HepG2 (cell line): ENCODE measurements at regions not wholly inside any gene's neighbourhood (a gene's known extent, or its start where the extent isn't known, plus 50 kb on each side); places are given as distances from the start of the nearest gene placed in this dataset.
A peak's percentile ranks its signal among the peaks of the same experiment; 100 is the strongest.

ENCODE experiments used
- AGO1 ChIP-seq: fragments of 200-400 bp; formaldehyde crosslinking; IDR thresholded peaks from 2 replicates; pipeline ENCODE4 v1.6.1; 2017; ENCODE audit warnings: mild to moderate bottlenecking, low read depth, low read length, moderate library complexity; ENCODE audit not compliant: poor library complexity, severe bottlenecking
- AKAP8 ChIP-seq: sonication (generic); formaldehyde crosslinking; IDR thresholded peaks from 2 replicates; pipeline ENCODE4 v1.5.1; 2020; ENCODE audit warnings: mild to moderate bottlenecking, missing genetic modification reagents
- ATRX ChIP-seq: sonication (generic); formaldehyde crosslinking; IDR thresholded peaks from 2 replicates; pipeline ENCODE4 v1.4.0; 2020; ENCODE audit warnings: missing genetic modification reagents, borderline replicate concordance
- HDAC1 ChIP-seq: sonication (generic); formaldehyde crosslinking; IDR thresholded peaks from 2 replicates; pipeline ENCODE4 v1.5.1; 2020; ENCODE audit warnings: mild to moderate bottlenecking, missing genetic modification reagents
- HOXA3 ChIP-seq: sonication (generic); formaldehyde crosslinking; IDR thresholded peaks from 2 replicates; pipeline ENCODE4 v1.5.0; 2020; ENCODE audit warnings: missing genetic modification reagents
- KLF6 ChIP-seq: IDR thresholded peaks from 2 replicates; pipeline ENCODE4 v1.8.0; 2016; ENCODE audit warnings: missing biosample characterization, missing genetic modification reagents
- NCOA2 ChIP-seq: sonication (generic); formaldehyde crosslinking; IDR thresholded peaks from 2 replicates; pipeline ENCODE4 v1.8.0; 2022; ENCODE audit warnings: inconsistent platforms
- RXRA ChIP-seq: sonication (generic); formaldehyde crosslinking; IDR thresholded peaks from 2 replicates; pipeline ENCODE4 v1.5.1; 2020; ENCODE audit warnings: missing genetic modification reagents
- SP2 ChIP-seq: sonication (generic); formaldehyde crosslinking; IDR thresholded peaks from 2 replicates; pipeline ENCODE4 v1.5.1; 2020; ENCODE audit warnings: mild to moderate bottlenecking, missing genetic modification reagents
- SRSF9 ChIP-seq: fragments of 200-400 bp; formaldehyde crosslinking; IDR thresholded peaks from 2 replicates; pipeline ENCODE4 v1.6.1; 2018; ENCODE audit warnings: borderline replicate concordance, mild to moderate bottlenecking, low read depth, low read length; ENCODE audit not compliant: insufficient read depth, poor library complexity, severe bottlenecking
- ZBTB42 ChIP-seq: sonication (generic); formaldehyde crosslinking; IDR thresholded peaks from 2 replicates; pipeline ENCODE4 v1.5.0; 2020; ENCODE audit warnings: mild to moderate bottlenecking, missing genetic modification reagents
- ZMAT3 ChIP-seq: sonication (generic); formaldehyde crosslinking; conservative IDR thresholded peaks from 2 replicates; pipeline ENCODE4 v1.7.0; 2021; ENCODE audit warnings: missing genetic modification reagents
- ZNF136 ChIP-seq: sonication (generic); formaldehyde crosslinking; IDR thresholded peaks from 2 replicates; pipeline ENCODE4 v1.8.1; 2022; ENCODE audit warnings: low read depth, mild to moderate bottlenecking, moderate library complexity, missing genetic modification reagents
- ZNF205 ChIP-seq: IDR thresholded peaks from 2 replicates; pipeline ENCODE4 v1.6.1; 2018; ENCODE audit warnings: missing biosample characterization, missing genetic modification reagents
- ZNF550 ChIP-seq: sonication (generic); formaldehyde crosslinking; IDR thresholded peaks from 2 replicates; pipeline ENCODE4 v1.4.0; 2020; ENCODE audit warnings: mild to moderate bottlenecking, missing genetic modification reagents, borderline replicate concordance
- ZNF839 ChIP-seq: sonication (generic); formaldehyde crosslinking; IDR thresholded peaks from 2 replicates; pipeline ENCODE4 v1.4.0; 2020; ENCODE audit warnings: missing genetic modification reagents, mild to moderate bottlenecking, borderline replicate concordance
- TF ChIP-seq, protein P1 (sequence below): sonication (generic); formaldehyde crosslinking; IDR thresholded peaks from one replicate; pipeline ENCODE4 v1.5.1; 2020; ENCODE audit warnings: mild to moderate bottlenecking, missing genetic modification reagents; ENCODE audit errors: not compliant biosample characterization
- TF ChIP-seq, protein P2 (sequence below): sonication (generic); formaldehyde crosslinking; IDR thresholded peaks from 2 replicates; pipeline ENCODE4 v1.4.0; 2020; ENCODE audit warnings: missing genetic modification reagents, borderline replicate concordance
- TF ChIP-seq, protein P3 (sequence below): sonication (generic); formaldehyde crosslinking; IDR thresholded peaks from 2 replicates; pipeline ENCODE4 v1.5.0; 2020; ENCODE audit warnings: mild to moderate bottlenecking, missing genetic modification reagents, moderate library complexity

DNA sequence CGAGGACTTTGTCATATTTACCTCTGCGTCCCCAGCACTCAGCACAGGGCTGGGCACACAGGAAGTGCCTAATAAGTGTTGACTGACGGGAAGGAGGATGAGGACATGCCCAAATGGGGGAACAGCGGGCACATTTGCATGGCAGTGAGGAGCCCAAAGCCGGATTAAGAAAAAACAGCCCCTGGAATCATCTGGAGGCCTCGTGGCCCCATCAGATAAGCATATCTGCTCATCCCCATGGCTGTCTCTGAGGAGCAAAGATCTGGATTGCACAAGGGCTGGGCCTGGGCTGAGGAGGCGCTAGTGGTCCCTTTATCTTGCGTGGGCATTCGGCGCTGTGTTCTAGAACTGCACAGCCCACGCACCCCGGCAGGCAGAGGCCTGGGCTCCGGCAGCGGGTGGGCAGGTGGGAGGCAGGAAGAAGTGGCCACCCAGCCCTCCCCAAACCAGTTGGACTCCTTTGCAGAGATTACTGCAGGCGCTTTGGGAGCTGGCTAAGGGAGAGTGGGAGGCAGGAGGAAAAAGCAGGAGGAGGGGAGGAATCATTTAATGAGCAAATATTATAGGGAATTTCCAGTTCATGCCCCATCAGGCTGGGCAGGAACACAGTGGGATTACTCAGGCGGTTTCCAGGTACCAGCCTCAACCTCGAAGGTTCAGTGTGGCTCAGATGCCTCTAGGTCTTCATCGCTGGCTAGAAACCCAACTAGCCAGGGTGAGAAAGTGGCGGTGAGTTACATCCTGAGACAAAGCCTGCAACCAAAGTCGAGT, 108.1 kb downstream of the CEBPB start (continued):
- TF ChIP-seq, protein P1, sequence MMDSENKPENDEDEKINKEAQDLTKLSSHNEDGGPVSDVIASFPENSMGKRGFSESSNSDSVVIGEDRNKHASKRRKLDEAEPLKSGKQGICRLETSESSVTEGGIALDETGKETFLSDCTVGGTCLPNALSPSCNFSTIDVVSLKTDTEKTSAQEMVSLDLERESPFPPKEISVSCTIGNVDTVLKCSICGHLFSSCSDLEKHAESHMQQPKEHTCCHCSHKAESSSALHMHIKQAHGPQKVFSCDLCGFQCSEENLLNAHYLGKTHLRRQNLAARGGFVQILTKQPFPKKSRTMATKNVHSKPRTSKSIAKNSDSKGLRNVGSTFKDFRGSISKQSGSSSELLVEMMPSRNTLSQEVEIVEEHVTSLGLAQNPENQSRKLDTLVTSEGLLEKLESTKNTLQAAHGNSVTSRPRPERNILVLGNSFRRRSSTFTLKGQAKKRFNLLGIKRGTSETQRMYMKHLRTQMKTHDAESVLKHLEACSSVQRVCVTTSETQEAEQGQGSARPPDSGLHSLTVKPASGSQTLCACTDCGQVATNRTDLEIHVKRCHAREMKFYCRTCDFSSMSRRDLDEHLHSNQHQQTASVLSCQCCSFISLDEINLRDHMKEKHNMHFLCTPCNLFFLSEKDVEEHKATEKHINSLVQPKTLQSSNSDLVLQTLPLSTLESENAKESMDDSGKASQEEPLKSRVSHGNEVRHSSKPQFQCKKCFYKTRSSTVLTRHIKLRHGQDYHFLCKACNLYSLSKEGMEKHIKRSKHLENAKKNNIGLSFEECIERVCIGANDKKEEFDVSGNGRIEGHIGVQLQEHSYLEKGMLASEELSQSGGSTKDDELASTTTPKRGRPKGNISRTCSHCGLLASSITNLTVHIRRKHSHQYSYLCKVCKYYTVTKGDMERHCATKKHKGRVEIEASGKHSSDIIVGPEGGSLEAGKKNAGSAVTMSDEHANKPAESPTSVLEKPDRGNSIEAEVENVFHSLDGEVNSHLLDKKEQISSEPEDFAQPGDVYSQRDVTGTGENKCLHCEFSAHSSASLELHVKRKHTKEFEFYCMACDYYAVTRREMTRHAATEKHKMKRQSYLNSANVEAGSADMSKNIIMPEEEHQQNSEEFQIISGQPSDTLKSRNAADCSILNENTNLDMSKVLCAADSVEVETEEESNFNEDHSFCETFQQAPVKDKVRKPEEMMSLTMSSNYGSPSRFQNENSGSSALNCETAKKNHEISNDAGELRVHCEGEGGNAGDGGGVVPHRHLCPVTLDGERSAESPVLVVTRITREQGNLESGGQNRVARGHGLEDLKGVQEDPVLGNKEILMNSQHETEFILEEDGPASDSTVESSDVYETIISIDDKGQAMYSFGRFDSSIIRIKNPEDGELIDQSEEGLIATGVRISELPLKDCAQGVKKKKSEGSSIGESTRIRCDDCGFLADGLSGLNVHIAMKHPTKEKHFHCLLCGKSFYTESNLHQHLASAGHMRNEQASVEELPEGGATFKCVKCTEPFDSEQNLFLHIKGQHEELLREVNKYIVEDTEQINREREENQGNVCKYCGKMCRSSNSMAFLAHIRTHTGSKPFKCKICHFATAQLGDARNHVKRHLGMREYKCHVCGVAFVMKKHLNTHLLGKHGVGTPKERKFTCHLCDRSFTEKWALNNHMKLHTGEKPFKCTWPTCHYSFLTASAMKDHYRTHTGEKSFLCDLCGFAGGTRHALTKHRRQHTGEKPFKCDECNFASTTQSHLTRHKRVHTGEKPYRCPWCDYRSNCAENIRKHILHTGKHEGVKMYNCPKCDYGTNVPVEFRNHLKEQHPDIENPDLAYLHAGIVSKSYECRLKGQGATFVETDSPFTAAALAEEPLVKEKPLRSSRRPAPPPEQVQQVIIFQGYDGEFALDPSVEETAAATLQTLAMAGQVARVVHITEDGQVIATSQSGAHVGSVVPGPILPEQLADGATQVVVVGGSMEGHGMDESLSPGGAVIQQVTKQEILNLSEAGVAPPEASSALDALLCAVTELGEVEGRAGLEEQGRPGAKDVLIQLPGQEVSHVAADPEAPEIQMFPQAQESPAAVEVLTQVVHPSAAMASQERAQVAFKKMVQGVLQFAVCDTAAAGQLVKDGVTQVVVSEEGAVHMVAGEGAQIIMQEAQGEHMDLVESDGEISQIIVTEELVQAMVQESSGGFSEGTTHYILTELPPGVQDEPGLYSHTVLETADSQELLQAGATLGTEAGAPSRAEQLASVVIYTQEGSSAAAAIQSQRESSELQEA: no peak
- TF ChIP-seq, protein P2, sequence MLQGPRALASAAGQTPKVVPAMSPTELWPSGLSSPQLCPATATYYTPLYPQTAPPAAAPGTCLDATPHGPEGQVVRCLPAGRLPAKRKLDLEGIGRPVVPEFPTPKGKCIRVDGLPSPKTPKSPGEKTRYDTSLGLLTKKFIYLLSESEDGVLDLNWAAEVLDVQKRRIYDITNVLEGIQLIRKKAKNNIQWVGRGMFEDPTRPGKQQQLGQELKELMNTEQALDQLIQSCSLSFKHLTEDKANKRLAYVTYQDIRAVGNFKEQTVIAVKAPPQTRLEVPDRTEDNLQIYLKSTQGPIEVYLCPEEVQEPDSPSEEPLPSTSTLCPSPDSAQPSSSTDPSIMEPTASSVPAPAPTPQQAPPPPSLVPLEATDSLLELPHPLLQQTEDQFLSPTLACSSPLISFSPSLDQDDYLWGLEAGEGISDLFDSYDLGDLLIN: no peak
- peak; percentile 30; the same call in 1 of the 2 replicates for TF ChIP-seq HDAC1 (CRISPR knock-in tag)
- TF ChIP-seq RXRA (CRISPR knock-in tag): peak; percentile 44; the same call in 1 of the 2 replicates
- TF ChIP-seq ZNF839 (CRISPR knock-in tag): no peak
- TF ChIP-seq ZNF550 (CRISPR knock-in tag): no peak
- TF ChIP-seq, protein P3, sequence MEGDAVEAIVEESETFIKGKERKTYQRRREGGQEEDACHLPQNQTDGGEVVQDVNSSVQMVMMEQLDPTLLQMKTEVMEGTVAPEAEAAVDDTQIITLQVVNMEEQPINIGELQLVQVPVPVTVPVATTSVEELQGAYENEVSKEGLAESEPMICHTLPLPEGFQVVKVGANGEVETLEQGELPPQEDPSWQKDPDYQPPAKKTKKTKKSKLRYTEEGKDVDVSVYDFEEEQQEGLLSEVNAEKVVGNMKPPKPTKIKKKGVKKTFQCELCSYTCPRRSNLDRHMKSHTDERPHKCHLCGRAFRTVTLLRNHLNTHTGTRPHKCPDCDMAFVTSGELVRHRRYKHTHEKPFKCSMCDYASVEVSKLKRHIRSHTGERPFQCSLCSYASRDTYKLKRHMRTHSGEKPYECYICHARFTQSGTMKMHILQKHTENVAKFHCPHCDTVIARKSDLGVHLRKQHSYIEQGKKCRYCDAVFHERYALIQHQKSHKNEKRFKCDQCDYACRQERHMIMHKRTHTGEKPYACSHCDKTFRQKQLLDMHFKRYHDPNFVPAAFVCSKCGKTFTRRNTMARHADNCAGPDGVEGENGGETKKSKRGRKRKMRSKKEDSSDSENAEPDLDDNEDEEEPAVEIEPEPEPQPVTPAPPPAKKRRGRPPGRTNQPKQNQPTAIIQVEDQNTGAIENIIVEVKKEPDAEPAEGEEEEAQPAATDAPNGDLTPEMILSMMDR (CRISPR knock-in tag): peak; percentile 52
- TF ChIP-seq ZMAT3 (CRISPR knock-in tag): no peak
- no peak for TF ChIP-seq ZNF136 (CRISPR knock-in tag)
- no peak for TF ChIP-seq ATRX (CRISPR knock-in tag)
- TF ChIP-seq NCOA2 (CRISPR knock-in tag): 0 out of 2 replicates have a peak, but pooled peaks have one; percentile 22
- TF ChIP-seq KLF6: no peak
- no peak for TF ChIP-seq SRSF9
- TF ChIP-seq HOXA3 (CRISPR knock-in tag): peak; percentile 79
- peak; percentile 25; the same call in 1 of the 2 replicates for TF ChIP-seq SP2 (CRISPR knock-in tag)
- no peak for TF ChIP-seq AGO1
- no peak for TF ChIP-seq ZBTB42 (CRISPR knock-in tag)
- no peak for TF ChIP-seq AKAP8 (CRISPR knock-in tag)
- TF ChIP-seq ZNF205: no peak
